ENCODE measurements at regions not wholly inside any gene's neighbourhood (a gene's known extent, or its start where the extent isn't known, plus 50 kb on each side); places are given as distances from the start of the nearest gene placed in this dataset.
"Not testable (repeated sequence)": the region's sequence is repeated elsewhere in the genome, so short reads cannot be mapped to it uniquely, and the experiment has no call there.

DNA sequence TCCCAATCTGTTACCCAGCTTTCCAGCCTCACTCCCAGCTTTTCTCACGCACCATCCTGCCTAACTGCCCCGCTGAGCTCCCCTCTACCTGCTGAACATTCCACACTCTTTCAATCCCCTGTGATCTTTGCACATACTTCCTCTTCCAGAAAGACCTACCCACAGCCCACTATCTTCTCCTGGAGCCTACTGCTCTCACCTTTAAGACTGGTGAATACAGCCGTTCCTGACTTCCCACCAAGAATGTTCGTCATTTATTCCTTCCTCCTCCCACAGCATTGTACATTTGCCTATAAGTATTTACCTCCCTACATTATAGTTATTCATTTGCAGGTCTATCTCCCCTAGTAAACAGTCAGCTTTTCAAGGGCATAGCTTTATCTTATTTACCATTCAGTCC lies 61.9 kb upstream of the MBOAT1 start:
- Histone ChIP-seq H3K4me2 (ENCODE audit: low read length) (no peak overlapping the region), H3K9me3 (ENCODE audit: control insufficient read depth, low read length) (no peaks in the 10 kb centered on the region), H3K4me1 (no peaks in the 10 kb centered on the region), H3K79me2 (no peaks in the 10 kb centered on the region), H2AFZ (no peak overlapping the region), H3K27ac (no peak overlapping the region), H3K4me3 (ENCODE audit: low read depth, low read length) (no peak overlapping the region), H3K9ac (no peak overlapping the region), H3K36me3 (ENCODE audit: control insufficient read depth, insufficient read depth, low read length) (no peaks in the 10 kb centered on the region), H3K27me3 (ENCODE audit: control insufficient read depth, insufficient read depth, low read length) (no peaks in the 10 kb centered on the region)
- TF ChIP-seq, protein P1, sequence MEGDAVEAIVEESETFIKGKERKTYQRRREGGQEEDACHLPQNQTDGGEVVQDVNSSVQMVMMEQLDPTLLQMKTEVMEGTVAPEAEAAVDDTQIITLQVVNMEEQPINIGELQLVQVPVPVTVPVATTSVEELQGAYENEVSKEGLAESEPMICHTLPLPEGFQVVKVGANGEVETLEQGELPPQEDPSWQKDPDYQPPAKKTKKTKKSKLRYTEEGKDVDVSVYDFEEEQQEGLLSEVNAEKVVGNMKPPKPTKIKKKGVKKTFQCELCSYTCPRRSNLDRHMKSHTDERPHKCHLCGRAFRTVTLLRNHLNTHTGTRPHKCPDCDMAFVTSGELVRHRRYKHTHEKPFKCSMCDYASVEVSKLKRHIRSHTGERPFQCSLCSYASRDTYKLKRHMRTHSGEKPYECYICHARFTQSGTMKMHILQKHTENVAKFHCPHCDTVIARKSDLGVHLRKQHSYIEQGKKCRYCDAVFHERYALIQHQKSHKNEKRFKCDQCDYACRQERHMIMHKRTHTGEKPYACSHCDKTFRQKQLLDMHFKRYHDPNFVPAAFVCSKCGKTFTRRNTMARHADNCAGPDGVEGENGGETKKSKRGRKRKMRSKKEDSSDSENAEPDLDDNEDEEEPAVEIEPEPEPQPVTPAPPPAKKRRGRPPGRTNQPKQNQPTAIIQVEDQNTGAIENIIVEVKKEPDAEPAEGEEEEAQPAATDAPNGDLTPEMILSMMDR (IDR thresholded peaks at IDR 0.05), result no peak

DNA sequence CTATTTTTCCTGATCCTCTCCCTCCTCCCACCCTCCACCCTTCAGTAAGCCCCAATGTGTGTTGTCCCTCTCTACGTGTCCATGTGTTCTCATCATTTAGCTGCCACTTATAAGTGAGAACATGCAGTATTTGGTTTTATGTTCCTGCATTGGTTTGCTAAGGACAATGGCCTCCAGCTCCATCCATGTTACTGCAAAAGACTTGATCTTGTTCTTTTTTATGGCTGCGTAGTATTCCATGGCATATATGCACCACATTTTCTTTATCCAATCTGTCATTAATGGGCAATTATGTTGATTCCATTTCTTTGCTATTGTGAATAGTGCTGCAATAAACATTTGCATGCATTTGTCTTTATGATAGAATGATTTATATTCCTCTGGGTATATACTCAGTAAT lies 63.6 kb upstream of the MBOAT1 start:
- not testable (repeated sequence) for H3K9me3 ChIP-seq (ENCODE audit: control insufficient read depth, low read length); H3K36me3 ChIP-seq (ENCODE audit: control insufficient read depth, insufficient read depth, low read length); H3K79me2 ChIP-seq; H3K4me1 ChIP-seq; H2AFZ ChIP-seq; H3K27me3 ChIP-seq (ENCODE audit: control insufficient read depth, insufficient read depth, low read length); H3K4me2 ChIP-seq (ENCODE audit: low read length); H3K27ac ChIP-seq; H3K4me3 ChIP-seq (ENCODE audit: low read depth, low read length); H3K9ac ChIP-seq

DNA sequence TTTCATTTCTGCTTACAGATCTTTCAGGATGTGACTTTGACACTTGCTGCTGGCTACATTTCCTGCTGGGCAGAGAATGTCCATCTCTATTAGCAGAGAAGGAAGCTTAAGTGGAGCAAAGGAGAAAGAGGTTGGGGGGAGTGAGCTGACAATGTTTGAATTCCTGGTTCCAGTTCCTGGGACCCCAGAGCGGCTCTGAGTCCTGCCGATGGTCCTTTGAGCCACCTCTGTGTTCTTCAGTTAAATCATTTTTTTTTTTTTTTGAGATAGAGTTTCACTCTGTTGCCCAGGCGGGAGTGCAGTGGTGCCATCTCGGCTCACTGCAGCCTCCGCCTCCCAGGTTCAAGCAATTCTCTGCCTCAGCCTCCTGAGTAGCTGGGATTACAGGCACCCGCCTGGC lies 65.5 kb upstream of the MBOAT1 start:
- not testable (repeated sequence) for H2AFZ ChIP-seq; H3K4me2 ChIP-seq (ENCODE audit: low read length); H3K9me3 ChIP-seq (ENCODE audit: control insufficient read depth, low read length); H3K27me3 ChIP-seq (ENCODE audit: control insufficient read depth, insufficient read depth, low read length); H3K79me2 ChIP-seq; H3K4me3 ChIP-seq (ENCODE audit: low read depth, low read length); H3K9ac ChIP-seq; H3K27ac ChIP-seq; H3K36me3 ChIP-seq (ENCODE audit: control insufficient read depth, insufficient read depth, low read length); H3K4me1 ChIP-seq

GRCh38 chr6:20279051-20279450 lies 66.8 kb upstream of the MBOAT1 start:
- TF ChIP-seq, protein P1 (IDR thresholded peaks at IDR 0.05), result no peak
- no peak overlapping the region for H3K9ac ChIP-seq

GRCh38 chr6:20279608-20280287 lies 67.5 kb upstream of the MBOAT1 start:
- Histone ChIP-seq H3K27ac (no peak overlapping the region), H3K4me1 (no peaks in the 10 kb centered on the region), H2AFZ (no peak overlapping the region), H3K9me3 (ENCODE audit: control insufficient read depth, low read length) (no peaks in the 10 kb centered on the region), H3K27me3 (ENCODE audit: control insufficient read depth, insufficient read depth, low read length) (no peaks in the 10 kb centered on the region), H3K36me3 (ENCODE audit: control insufficient read depth, insufficient read depth, low read length) (no peaks in the 10 kb centered on the region), H3K4me3 (ENCODE audit: low read depth, low read length) (no peak overlapping the region), H3K4me2 (ENCODE audit: low read length) (no peak overlapping the region), H3K9ac (no peak overlapping the region), H3K79me2 (no peaks in the 10 kb centered on the region)
- TF ChIP-seq, protein P1 (IDR thresholded peaks at IDR 0.05), result no peak

More at GRCh38 chr6:20279051-20279450, 66.8 kb upstream of the MBOAT1 start:
- Histone ChIP-seq H3K36me3 (ENCODE audit: control insufficient read depth, insufficient read depth, low read length) (no peaks in the 10 kb centered on the region), H3K4me3 (ENCODE audit: low read depth, low read length) (no peak overlapping the region), H3K4me1 (no peaks in the 10 kb centered on the region), H3K4me2 (ENCODE audit: low read length) (no peak overlapping the region), H3K79me2 (no peaks in the 10 kb centered on the region), H3K27ac (no peak overlapping the region), H3K9me3 (ENCODE audit: control insufficient read depth, low read length) (no peaks in the 10 kb centered on the region), H3K27me3 (ENCODE audit: control insufficient read depth, insufficient read depth, low read length) (no peaks in the 10 kb centered on the region), H2AFZ (no peak overlapping the region)

- TF ChIP-seq, protein P1 (IDR thresholded peaks at IDR 0.05), result no peak
- Histone ChIP-seq H3K9me3 (ENCODE audit: control insufficient read depth, low read length) (no peaks in the 10 kb centered on the region), H3K4me2 (ENCODE audit: low read length) (no peak overlapping the region), H3K9ac (no peak overlapping the region), H3K4me1 (no peaks in the 10 kb centered on the region), H3K36me3 (ENCODE audit: control insufficient read depth, insufficient read depth, low read length) (no peaks in the 10 kb centered on the region), H3K4me3 (ENCODE audit: low read depth, low read length) (no peak overlapping the region), H3K27me3 (ENCODE audit: control insufficient read depth, insufficient read depth, low read length) (no peaks in the 10 kb centered on the region), H3K27ac (no peak overlapping the region), H3K79me2 (no peaks in the 10 kb centered on the region), H2AFZ (no peak overlapping the region)
Measured at GRCh38 chr6:20280288-20280621, 68.0 kb upstream of the MBOAT1 start.

All from parathyroid adenoma (tissue), 2 donors.